GM10248 (cell line): ENCODE measurements at regions not wholly inside any gene's neighbourhood (a gene's known extent, or its start where the extent isn't known, plus 50 kb on each side); places are given as distances from the start of the nearest gene placed in this dataset.

Experiments
- CTCF ChIA-PET: fragments of 300-600 bp; sonication (Branson Sonifier 250); formaldehyde crosslinking; extraction: SDS; loops from one replicate; lab custom pipeline; 2021; ENCODE audit warnings: antibody characterized with exemption; lab: Yijun Ruan, JAX
- POLR2A ChIA-PET: fragments of 350-650 bp; sonication (Branson Sonifier 250); formaldehyde crosslinking; extraction: SDS; loops from one replicate; lab custom pipeline; 2020; ENCODE audit warnings: antibody characterized with exemption; lab: Yijun Ruan, JAX
- DNase-seq: peaks from one replicate; pipeline ENCODE4 v3.0.0; 2012; ENCODE audit errors: extremely low spot score
- TF ChIP-seq, protein P1 (sequence below): IDR thresholded peaks from 2 replicates; pipeline ENCODE4 v1.5.1; 2012; ENCODE audit warnings: mild to moderate bottlenecking, low read depth; ENCODE audit errors: extremely low read depth, missing control alignments, control extremely low read depth

GRCh38 chr6:15947436-15947835, 181.4 kb upstream of the MYLIP start:
- DNase-seq = no peak
- ChIA-PET CTCF (no interaction called here), POLR2A (no interaction called here)
- TF ChIP-seq, protein P1, sequence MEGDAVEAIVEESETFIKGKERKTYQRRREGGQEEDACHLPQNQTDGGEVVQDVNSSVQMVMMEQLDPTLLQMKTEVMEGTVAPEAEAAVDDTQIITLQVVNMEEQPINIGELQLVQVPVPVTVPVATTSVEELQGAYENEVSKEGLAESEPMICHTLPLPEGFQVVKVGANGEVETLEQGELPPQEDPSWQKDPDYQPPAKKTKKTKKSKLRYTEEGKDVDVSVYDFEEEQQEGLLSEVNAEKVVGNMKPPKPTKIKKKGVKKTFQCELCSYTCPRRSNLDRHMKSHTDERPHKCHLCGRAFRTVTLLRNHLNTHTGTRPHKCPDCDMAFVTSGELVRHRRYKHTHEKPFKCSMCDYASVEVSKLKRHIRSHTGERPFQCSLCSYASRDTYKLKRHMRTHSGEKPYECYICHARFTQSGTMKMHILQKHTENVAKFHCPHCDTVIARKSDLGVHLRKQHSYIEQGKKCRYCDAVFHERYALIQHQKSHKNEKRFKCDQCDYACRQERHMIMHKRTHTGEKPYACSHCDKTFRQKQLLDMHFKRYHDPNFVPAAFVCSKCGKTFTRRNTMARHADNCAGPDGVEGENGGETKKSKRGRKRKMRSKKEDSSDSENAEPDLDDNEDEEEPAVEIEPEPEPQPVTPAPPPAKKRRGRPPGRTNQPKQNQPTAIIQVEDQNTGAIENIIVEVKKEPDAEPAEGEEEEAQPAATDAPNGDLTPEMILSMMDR = no peak

GRCh38 chr6:15946701-15947385, 182.0 kb upstream of the MYLIP start:
- CTCF ChIA-PET = no interaction called here
- POLR2A ChIA-PET = no interaction called here

GRCh38 chr6:15945593-15946159, 183.2 kb upstream of the MYLIP start:
- ChIA-PET POLR2A (no interaction called here), CTCF (interaction anchor here (1.2 kb wide), 2 partner anchors 26 to 91 kb away, joined by 3 to 4 read pairs; no protein-coding TSS in a partner anchor)
- no peak for DNase-seq
- TF ChIP-seq, protein P1 = no peak

More at GRCh38 chr6:15946701-15947385, 182.0 kb upstream of the MYLIP start:
- no peak for DNase-seq
- TF ChIP-seq, protein P1 = no peak

DNA sequence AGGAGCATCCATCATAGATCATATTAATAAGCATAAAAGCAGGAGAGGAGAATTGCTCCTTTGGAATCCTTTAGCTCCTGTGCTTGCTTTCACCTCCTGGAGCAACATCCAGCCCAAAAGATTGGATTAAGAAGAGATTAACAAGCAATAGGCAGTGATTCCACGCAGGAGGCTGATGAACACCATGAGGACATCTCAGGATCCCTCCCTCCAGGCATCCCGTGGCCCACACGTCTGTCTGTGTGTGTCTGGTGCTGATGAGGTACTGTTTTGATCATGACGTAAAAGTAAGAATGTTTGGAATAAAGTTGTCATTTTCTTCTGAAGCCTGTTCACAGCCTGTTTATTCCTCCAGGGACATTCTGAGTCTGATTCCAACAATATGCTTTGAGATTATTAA, 185.5 kb upstream of the MYLIP start:
- ChIA-PET POLR2A (no interaction called here), CTCF (interaction anchor here (1.9 kb wide), 1 partner anchor 11 kb away, joined by 5 read pairs; no protein-coding TSS in a partner anchor)
- no peak for DNase-seq
- TF ChIP-seq, protein P1 = no peak

- POLR2A ChIA-PET = no interaction called here
- CTCF ChIA-PET = interaction anchor here (1.0 kb wide), 1 partner anchor 12 kb away, joined by 3 read pairs; no protein-coding TSS in a partner anchor
- TF ChIP-seq, protein P1 = no peak
- no peak for DNase-seq
Measured at GRCh38 chr6:15941168-15941567, 187.7 kb upstream of the MYLIP start.

DNA sequence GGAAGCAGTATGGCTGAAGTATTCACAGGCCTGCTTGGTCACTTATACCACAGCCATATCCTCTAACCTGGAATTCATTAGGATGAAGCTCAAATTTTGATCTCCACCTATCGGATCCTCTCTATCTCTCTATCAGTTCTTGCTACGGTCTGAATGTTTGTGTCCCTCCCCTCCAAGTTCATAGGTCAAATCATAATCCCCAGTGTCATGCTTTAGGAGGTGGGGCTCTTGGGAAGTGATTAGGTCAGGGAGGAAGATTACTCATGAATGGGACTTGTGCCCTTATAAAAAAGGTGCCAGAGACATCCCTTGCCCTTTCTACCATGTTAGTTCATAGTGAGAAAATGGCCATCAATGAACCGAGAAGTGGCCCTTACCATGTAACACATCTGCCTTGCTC, 190.8 kb upstream of the MYLIP start:
- DNase-seq = no peak
- ChIA-PET CTCF (interaction anchor here (1.0 to 1.2 kb wide), 2 partner anchors 20 to 39 kb away, joined by 3 read pairs; no protein-coding TSS in a partner anchor), POLR2A (no interaction called here)
- TF ChIP-seq, protein P1 = no peak
